ENCODE measurements at regions not wholly inside any gene's neighbourhood (a gene's known extent, or its start where the extent isn't known, plus 50 kb on each side); places are given as distances from the start of the nearest gene placed in this dataset.

GRCh38 chr11:25953006-25953405 lies 378.9 kb upstream of the ANO3 start:
- H2AFZ ChIP-seq (ENCODE audit: low read length), result no peak overlapping the region
- H3K27ac ChIP-seq (replicated peaks; ENCODE audit: low read length), result no peak overlapping the region
- H3K27me3 ChIP-seq (ENCODE audit: control insufficient read depth in 3 of 3, insufficient read depth in 3 of 3, low read depth in 1 of 3, low read length in 3 of 3), result no peaks in the 10 kb centered on the region
- H3K9me3 ChIP-seq (replicated peaks in 1 of 2; ENCODE audit: control insufficient read depth in 2 of 2, insufficient read depth in 1 of 2, low read depth in 1 of 2, low read length in 2 of 2), result peaks cover 0 to 4% of the 10 kb centered on the region in 2 donors
- H3K4ac ChIP-seq (ENCODE audit: low read length), result no peak overlapping the region
- no peak overlapping the region for H2BK5ac ChIP-seq (ENCODE audit: low read length)
- H3K18ac ChIP-seq (ENCODE audit: low read length), result no peak overlapping the region
- no peak overlapping the region for H2BK15ac ChIP-seq (ENCODE audit: low read length)
- no peak overlapping the region for H4K8ac ChIP-seq (ENCODE audit: low read depth, low read length)
- H3K23ac ChIP-seq (ENCODE audit: low read depth, low read length, poor library complexity), result no peak overlapping the region
- H2BK120ac ChIP-seq (ENCODE audit: low read depth, low read length), result no peak overlapping the region
- no peak overlapping the region for H2AK5ac ChIP-seq (ENCODE audit: low read depth, low read length)
- H3K14ac ChIP-seq (ENCODE audit: low read length), result no peak overlapping the region
- peaks cover 0 to 2% of the 10 kb centered on the region in 2 donors for H3K4me1 ChIP-seq (ENCODE audit: control insufficient read depth in 2 of 2, insufficient read depth in 1 of 2, low read depth in 1 of 2, low read length in 2 of 2)
- no peak overlapping the region for H3K4me3 ChIP-seq (ENCODE audit: low read length in 2 of 2)
- no peak overlapping the region for H3K4me2 ChIP-seq (ENCODE audit: insufficient read depth, low read length, poor library complexity, severe bottlenecking)
- no peak overlapping the region for H4K91ac ChIP-seq (ENCODE audit: low read depth, low read length, poor library complexity)
- no peak overlapping the region for H2BK12ac ChIP-seq (ENCODE audit: low read length)
- peaks cover 0 to 2% of the 10 kb centered on the region in 2 donors for H3K36me3 ChIP-seq (replicated peaks in 1 of 2; ENCODE audit: control insufficient read depth in 2 of 2, insufficient read depth in 2 of 2, low read length in 2 of 2)
- H3K9ac ChIP-seq (ENCODE audit: low read depth, low read length, poor library complexity), result no peak overlapping the region
- H3K79me1 ChIP-seq (ENCODE audit: low read depth, low read length), result no peaks in the 10 kb centered on the region
- WGBS, 2 donors (ENCODE audit: extremely low coverage in 2 of 2, insufficient read length in 2 of 2, insufficient replicate concordance in 1 of 2), result no CpG with 5 or more reads among the region's 3 CpGs
- DNase-seq (ENCODE audit: low spot score), result no peak

GRCh38 chr11:25958045-25958444 lies 373.9 kb upstream of the ANO3 start:
- H3K27ac ChIP-seq (replicated peaks; ENCODE audit: low read length), result no peak overlapping the region
- no peak overlapping the region for H3K14ac ChIP-seq (ENCODE audit: low read length)
- H2BK5ac ChIP-seq (ENCODE audit: low read length), result no peak overlapping the region
- no peak overlapping the region for H2BK12ac ChIP-seq (ENCODE audit: low read length)
- no peaks in the 10 kb centered on the region for H3K9me3 ChIP-seq (replicated peaks in 1 of 2; ENCODE audit: control insufficient read depth in 2 of 2, insufficient read depth in 1 of 2, low read depth in 1 of 2, low read length in 2 of 2)
- no peak overlapping the region for H3K4ac ChIP-seq (ENCODE audit: low read length)
- no peak overlapping the region for H3K4me3 ChIP-seq (ENCODE audit: low read length in 2 of 2)
- no peak overlapping the region for H2AFZ ChIP-seq (ENCODE audit: low read length)
- H3K36me3 ChIP-seq (replicated peaks in 1 of 2; ENCODE audit: control insufficient read depth in 2 of 2, insufficient read depth in 2 of 2, low read length in 2 of 2), result no peaks in the 10 kb centered on the region
- H3K4me1 ChIP-seq (ENCODE audit: control insufficient read depth in 2 of 2, insufficient read depth in 1 of 2, low read depth in 1 of 2, low read length in 2 of 2), result peaks cover 0 to 2% of the 10 kb centered on the region in 2 donors
- no peak overlapping the region for H2BK15ac ChIP-seq (ENCODE audit: low read length)
- H3K79me1 ChIP-seq (ENCODE audit: low read depth, low read length), result no peaks in the 10 kb centered on the region
- H3K18ac ChIP-seq (ENCODE audit: low read length), result no peak overlapping the region
- no peak overlapping the region for H3K23ac ChIP-seq (ENCODE audit: low read depth, low read length, poor library complexity)
- H4K8ac ChIP-seq (ENCODE audit: low read depth, low read length), result no peak overlapping the region
- no peaks in the 10 kb centered on the region for H3K27me3 ChIP-seq (ENCODE audit: control insufficient read depth in 3 of 3, insufficient read depth in 3 of 3, low read depth in 1 of 3, low read length in 3 of 3)
- no peak overlapping the region for H4K91ac ChIP-seq (ENCODE audit: low read depth, low read length, poor library complexity)
- no peak overlapping the region for H3K4me2 ChIP-seq (ENCODE audit: insufficient read depth, low read length, poor library complexity, severe bottlenecking)
- DNase-seq (ENCODE audit: low spot score), result no peak
- no peak overlapping the region for H3K9ac ChIP-seq (ENCODE audit: low read depth, low read length, poor library complexity)
- no peak overlapping the region for H2BK120ac ChIP-seq (ENCODE audit: low read depth, low read length)
- no CpG with 5 or more reads among the region's 4 CpGs for WGBS, 2 donors (ENCODE audit: extremely low coverage in 2 of 2, insufficient read length in 2 of 2, insufficient replicate concordance in 1 of 2)
- H2AK5ac ChIP-seq (ENCODE audit: low read depth, low read length), result no peak overlapping the region

GRCh38 chr11:25961539-25961938 lies 370.4 kb upstream of the ANO3 start:
- no peaks in the 10 kb centered on the region for H3K27me3 ChIP-seq (ENCODE audit: control insufficient read depth in 3 of 3, insufficient read depth in 3 of 3, low read depth in 1 of 3, low read length in 3 of 3)
- WGBS, 2 donors (ENCODE audit: extremely low coverage in 2 of 2, insufficient read length in 2 of 2, insufficient replicate concordance in 1 of 2), result no CpG with 5 or more reads among the region's 4 CpGs
- H3K4me1 ChIP-seq (ENCODE audit: control insufficient read depth in 2 of 2, insufficient read depth in 1 of 2, low read depth in 1 of 2, low read length in 2 of 2), result no peaks in the 10 kb centered on the region
- no peak overlapping the region for H3K4ac ChIP-seq (ENCODE audit: low read length)
- no peak overlapping the region for H2AK5ac ChIP-seq (ENCODE audit: low read depth, low read length)
- no peak overlapping the region for H3K14ac ChIP-seq (ENCODE audit: low read length)
- no peak overlapping the region for H3K4me2 ChIP-seq (ENCODE audit: insufficient read depth, low read length, poor library complexity, severe bottlenecking)
- no peak overlapping the region for H2BK15ac ChIP-seq (ENCODE audit: low read length)
- no peak for DNase-seq (ENCODE audit: low spot score)
- H4K8ac ChIP-seq (ENCODE audit: low read depth, low read length), result no peak overlapping the region
- H3K9me3 ChIP-seq (replicated peaks in 1 of 2; ENCODE audit: control insufficient read depth in 2 of 2, insufficient read depth in 1 of 2, low read depth in 1 of 2, low read length in 2 of 2), result no peaks in the 10 kb centered on the region
- no peak overlapping the region for H4K91ac ChIP-seq (ENCODE audit: low read depth, low read length, poor library complexity)
- no peak overlapping the region for H2AFZ ChIP-seq (ENCODE audit: low read length)
- H3K27ac ChIP-seq (replicated peaks; ENCODE audit: low read length), result no peak overlapping the region
- no peaks in the 10 kb centered on the region for H3K79me1 ChIP-seq (ENCODE audit: low read depth, low read length)
- no peak overlapping the region for H3K23ac ChIP-seq (ENCODE audit: low read depth, low read length, poor library complexity)
- H3K4me3 ChIP-seq (ENCODE audit: low read length in 2 of 2), result no peak overlapping the region
- H3K9ac ChIP-seq (ENCODE audit: low read depth, low read length, poor library complexity), result no peak overlapping the region
- no peak overlapping the region for H2BK5ac ChIP-seq (ENCODE audit: low read length)
- no peaks in the 10 kb centered on the region for H3K36me3 ChIP-seq (replicated peaks in 1 of 2; ENCODE audit: control insufficient read depth in 2 of 2, insufficient read depth in 2 of 2, low read length in 2 of 2)
- no peak overlapping the region for H2BK12ac ChIP-seq (ENCODE audit: low read length)
- H2BK120ac ChIP-seq (ENCODE audit: low read depth, low read length), result no peak overlapping the region
- H3K18ac ChIP-seq (ENCODE audit: low read length), result no peak overlapping the region

GRCh38 chr11:25970726-25971508 lies 361.0 kb upstream of the ANO3 start:
- no CpG with 5 or more reads among the region's 2 CpGs for WGBS, 2 donors (ENCODE audit: extremely low coverage in 2 of 2, insufficient read length in 2 of 2, insufficient replicate concordance in 1 of 2)
- no peak overlapping the region for H3K4me3 ChIP-seq (ENCODE audit: low read length in 2 of 2)

More at GRCh38 chr11:25970726-25971508, 361.0 kb upstream of the ANO3 start:
- H2AFZ ChIP-seq (ENCODE audit: low read length), result no peak overlapping the region
- no peaks in the 10 kb centered on the region for H3K79me1 ChIP-seq (ENCODE audit: low read depth, low read length)
- no peak overlapping the region for H4K8ac ChIP-seq (ENCODE audit: low read depth, low read length)
- no peak overlapping the region for H2BK15ac ChIP-seq (ENCODE audit: low read length)
- no peak for DNase-seq (ENCODE audit: low spot score)
- H3K23ac ChIP-seq (ENCODE audit: low read depth, low read length, poor library complexity), result no peak overlapping the region
- no peaks in the 10 kb centered on the region for H3K27me3 ChIP-seq (ENCODE audit: control insufficient read depth in 3 of 3, insufficient read depth in 3 of 3, low read depth in 1 of 3, low read length in 3 of 3)
- H3K27ac ChIP-seq (replicated peaks; ENCODE audit: low read length), result no peak overlapping the region
- no peak overlapping the region for H2AK5ac ChIP-seq (ENCODE audit: low read depth, low read length)
- H3K36me3 ChIP-seq (replicated peaks in 1 of 2; ENCODE audit: control insufficient read depth in 2 of 2, insufficient read depth in 2 of 2, low read length in 2 of 2), result no peaks in the 10 kb centered on the region
- no peak overlapping the region for H3K4ac ChIP-seq (ENCODE audit: low read length)
- no peak overlapping the region for H2BK120ac ChIP-seq (ENCODE audit: low read depth, low read length)
- no peaks in the 10 kb centered on the region for H3K4me1 ChIP-seq (ENCODE audit: control insufficient read depth in 2 of 2, insufficient read depth in 1 of 2, low read depth in 1 of 2, low read length in 2 of 2)
- H3K9ac ChIP-seq (ENCODE audit: low read depth, low read length, poor library complexity), result no peak overlapping the region
- no peak overlapping the region for H3K18ac ChIP-seq (ENCODE audit: low read length)
- H3K9me3 ChIP-seq (replicated peaks in 1 of 2; ENCODE audit: control insufficient read depth in 2 of 2, insufficient read depth in 1 of 2, low read depth in 1 of 2, low read length in 2 of 2), result no peaks in the 10 kb centered on the region
- H3K4me2 ChIP-seq (ENCODE audit: insufficient read depth, low read length, poor library complexity, severe bottlenecking), result no peak overlapping the region
- no peak overlapping the region for H2BK12ac ChIP-seq (ENCODE audit: low read length)
- H4K91ac ChIP-seq (ENCODE audit: low read depth, low read length, poor library complexity), result no peak overlapping the region
- no peak overlapping the region for H3K14ac ChIP-seq (ENCODE audit: low read length)
- H2BK5ac ChIP-seq (ENCODE audit: low read length), result no peak overlapping the region

Measured in neuronal stem cell (in vitro differentiated cells).